GM19240 (cell line): ENCODE measurements at regions not wholly inside any gene's neighbourhood (a gene's known extent, or its start where the extent isn't known, plus 50 kb on each side); places are given as distances from the start of the nearest gene placed in this dataset.

Experiments
- DNase-seq: peaks from one replicate; pipeline ENCODE4 v3.0.0; 2011; ENCODE audit warnings: low spot score; ENCODE audit not compliant: insufficient read length

- DNase-seq: no peak
Observed at GRCh38 chr12:118690506-118690905, 290.8 kb upstream of the SRRM4 start.

GRCh38 chr12:118694128-118694775 lies 287.1 kb upstream of the SRRM4 start:
- DNase-seq: no peak

DNA sequence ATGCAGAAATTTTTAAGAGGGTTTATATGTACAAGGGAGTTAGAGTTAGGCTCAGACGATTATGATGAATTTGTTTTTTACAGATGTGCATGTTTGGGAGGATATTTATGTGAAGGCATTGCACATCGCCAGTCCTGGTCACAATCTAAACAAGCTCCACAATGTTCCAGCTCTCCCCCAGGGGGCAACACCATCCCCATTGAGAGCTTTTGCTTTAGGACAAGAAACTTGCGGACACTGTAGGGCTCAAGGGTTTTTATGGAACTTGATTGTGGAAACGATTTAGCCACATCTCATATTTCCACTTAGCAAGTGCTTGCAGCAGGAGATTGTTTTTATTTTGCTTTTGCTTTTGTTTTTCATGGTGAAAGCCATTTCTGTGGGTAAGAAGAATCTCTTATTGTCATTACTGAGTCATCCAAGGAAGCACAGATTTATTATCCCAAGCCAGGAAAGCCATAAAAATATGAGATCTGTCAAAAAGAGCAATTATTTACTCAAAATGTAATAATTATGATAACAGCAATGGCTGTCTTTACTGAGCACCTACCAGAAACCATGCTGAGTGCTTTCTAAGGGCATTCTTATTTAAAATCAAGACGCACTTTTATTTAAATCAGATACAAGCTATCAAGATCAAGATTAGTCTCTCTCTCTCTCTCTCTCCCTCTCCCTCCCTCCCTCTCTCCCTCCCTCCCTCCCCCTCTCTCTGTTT lies 276.7 kb upstream of the SRRM4 start:
- no peak for DNase-seq

- DNase-seq: no peak
Observed at GRCh38 chr12:118706437-118706836, 274.9 kb upstream of the SRRM4 start.

- no peak for DNase-seq
Observed at GRCh38 chr12:118709946-118710345, 271.4 kb upstream of the SRRM4 start.

- no peak for DNase-seq
Observed at GRCh38 chr12:118711185-118711584, 270.2 kb upstream of the SRRM4 start.

GRCh38 chr12:118714051-118714460 lies 267.3 kb upstream of the SRRM4 start:
- peak; percentile 51 for DNase-seq

DNA sequence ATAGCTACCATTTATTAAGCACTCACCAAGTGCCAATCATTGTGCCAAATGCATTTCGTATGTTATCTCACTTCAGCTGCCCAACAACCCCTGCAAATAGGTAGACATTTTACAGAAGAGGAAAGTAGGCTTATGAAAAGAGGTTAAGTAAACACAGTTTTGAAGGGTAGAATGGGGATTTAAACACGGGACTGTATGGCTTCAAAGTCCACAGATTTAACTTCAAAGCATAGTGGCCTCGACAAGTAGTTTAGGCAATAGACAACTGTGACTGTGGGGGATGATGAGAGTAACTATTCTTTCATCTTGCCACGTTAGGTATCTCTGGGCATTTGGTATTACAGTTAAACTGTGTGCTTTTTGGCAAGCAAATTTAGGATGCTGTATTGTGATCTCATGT lies 266.8 kb upstream of the SRRM4 start:
- no peak for DNase-seq

DNA sequence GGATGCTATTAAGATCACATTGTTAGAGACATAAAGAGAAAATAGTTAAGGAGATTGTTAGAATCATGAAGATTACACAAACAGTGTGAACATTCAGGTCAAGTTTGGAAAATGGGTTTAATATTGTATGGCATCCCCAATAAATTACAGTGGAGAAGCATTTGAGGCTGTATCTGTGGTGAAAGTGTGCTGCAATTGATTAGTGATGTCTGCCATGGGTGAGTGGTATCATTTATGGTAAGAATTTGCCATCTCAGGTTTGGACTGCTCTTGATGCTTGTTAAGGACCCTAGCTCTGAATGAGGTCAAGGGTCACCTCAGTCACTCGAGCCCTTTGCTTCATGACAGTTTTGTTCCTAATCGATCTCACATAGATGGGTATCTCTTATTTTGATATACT lies 265.7 kb upstream of the SRRM4 start:
- DNase-seq: no peak

DNA sequence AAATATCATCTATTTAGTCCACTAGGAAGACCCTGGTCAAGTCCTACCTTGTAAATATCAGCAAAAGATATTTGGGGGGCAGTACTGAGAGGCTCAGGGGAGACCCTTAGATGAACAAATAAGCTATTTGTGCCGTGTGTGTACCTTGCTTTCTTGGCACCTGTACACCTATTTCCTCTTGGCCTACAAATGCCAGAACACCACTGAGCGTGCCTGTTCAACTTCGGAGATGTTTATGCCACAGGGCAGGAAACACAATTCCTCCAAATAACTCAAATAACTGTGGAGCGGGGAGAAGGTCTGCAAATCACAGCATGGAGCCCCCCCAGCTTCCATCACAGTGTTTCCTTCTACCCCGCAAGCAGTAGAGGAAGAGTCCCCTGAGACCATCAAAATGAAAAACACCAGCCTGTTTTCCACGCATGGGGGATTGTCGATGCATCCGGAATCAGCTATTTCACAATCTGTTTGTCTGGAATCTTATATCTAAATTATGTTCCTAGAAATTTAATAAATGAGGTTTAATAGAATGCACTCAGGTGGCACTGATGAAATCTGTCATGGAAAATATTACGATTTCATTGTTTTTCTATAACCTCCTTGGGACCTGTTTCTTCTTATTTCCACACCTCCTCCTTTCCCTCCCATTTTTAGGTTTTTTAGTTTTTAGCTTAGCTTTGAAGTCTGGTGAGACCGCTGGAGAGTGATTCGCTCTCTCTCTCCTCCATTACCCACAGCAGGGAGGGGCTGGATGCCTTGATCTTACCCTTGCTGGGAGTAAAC lies 254.0 kb upstream of the SRRM4 start:
- no peak for DNase-seq

GRCh38 chr12:118727979-118728366 lies 253.4 kb upstream of the SRRM4 start:
- DNase-seq: no peak

GRCh38 chr12:118734266-118734665 lies 247.1 kb upstream of the SRRM4 start:
- DNase-seq: no peak

DNA sequence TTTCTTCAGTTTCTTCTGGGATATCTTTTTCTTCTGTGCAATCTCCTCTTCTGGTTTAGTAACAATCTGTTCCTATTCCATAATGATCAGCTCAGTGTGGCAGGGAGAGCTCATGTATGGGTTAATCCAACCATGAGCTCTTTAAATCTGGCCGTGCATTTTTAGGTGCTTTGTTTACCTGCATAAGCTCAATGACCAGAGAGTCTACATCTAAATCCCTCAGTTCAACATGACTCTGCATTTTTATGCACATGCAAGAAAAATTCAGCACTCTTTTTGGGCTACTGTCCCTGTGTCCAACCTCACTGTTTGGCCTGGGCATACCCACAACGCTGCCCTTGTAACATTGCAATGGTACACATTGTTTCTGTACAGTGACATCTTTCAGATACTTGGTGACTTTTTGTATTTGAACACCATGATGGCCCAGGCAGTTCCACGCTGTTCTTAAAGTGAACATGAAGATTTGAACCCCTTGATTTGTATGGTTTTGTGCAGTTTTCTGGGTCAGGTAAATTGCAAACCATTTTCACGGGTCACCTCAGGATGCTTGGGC lies 243.3 kb upstream of the SRRM4 start:
- no peak for DNase-seq

- DNase-seq: no peak
Observed at GRCh38 chr12:118741194-118741593, 240.1 kb upstream of the SRRM4 start.

GRCh38 chr12:118742431-118742830 lies 238.9 kb upstream of the SRRM4 start:
- DNase-seq: no peak

GRCh38 chr12:118743896-118744700 lies 237.2 kb upstream of the SRRM4 start:
- no peak for DNase-seq

- DNase-seq: no peak
Observed at GRCh38 chr12:118746176-118746575, 235.2 kb upstream of the SRRM4 start.

GRCh38 chr12:118746960-118747359 lies 234.4 kb upstream of the SRRM4 start:
- no peak for DNase-seq

DNA sequence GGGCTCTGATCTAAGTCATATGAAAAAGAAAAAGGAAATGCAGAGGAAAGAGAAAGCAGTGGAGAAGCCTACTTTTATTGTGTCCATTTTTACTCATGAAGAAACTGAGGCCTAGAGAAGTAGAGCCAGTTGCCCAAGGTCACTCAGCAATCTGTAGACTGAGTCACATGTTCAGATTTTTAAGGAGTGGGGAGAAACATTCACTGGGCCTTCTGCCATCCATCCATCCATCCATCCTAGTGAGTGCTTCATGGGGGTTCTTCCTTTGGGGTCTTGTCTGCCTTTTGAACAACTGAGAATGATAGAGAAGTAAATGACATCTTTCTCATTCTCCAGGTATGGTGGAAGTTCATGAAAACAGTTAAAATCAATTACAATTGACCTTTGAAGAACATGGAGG lies 233.6 kb upstream of the SRRM4 start:
- DNase-seq: no peak

GRCh38 chr12:118748478-118749380 lies 232.6 kb upstream of the SRRM4 start:
- no peak for DNase-seq
